ENCODE measurements at regions not wholly inside any gene's neighbourhood (a gene's known extent, or its start where the extent isn't known, plus 50 kb on each side); places are given as distances from the start of the nearest gene placed in this dataset.

DNA sequence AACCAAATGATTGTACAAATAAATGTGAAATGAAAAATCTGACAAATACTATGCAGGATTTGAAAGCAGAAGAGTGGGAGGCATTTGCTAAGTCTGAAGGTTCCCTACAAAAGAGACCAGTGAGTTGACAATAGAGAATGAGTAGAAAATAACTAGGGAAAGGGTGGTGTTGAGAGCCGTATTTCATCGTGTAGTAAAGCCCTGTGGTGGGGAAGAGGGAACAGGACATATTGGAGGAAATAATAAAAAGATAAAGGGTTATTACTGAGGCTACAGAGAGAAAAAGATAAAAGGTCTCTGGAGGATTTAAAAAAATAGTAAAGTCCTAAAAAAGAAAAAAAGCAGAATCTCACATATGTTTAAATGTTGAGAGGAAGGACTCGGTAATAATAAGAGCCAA, 268.8 kb downstream of the DUSP6 start:
- no peak for TF ChIP-seq ZNF274 (IDR thresholded peaks at IDR 0.05; ENCODE audit: low read depth, low read length)

DNA sequence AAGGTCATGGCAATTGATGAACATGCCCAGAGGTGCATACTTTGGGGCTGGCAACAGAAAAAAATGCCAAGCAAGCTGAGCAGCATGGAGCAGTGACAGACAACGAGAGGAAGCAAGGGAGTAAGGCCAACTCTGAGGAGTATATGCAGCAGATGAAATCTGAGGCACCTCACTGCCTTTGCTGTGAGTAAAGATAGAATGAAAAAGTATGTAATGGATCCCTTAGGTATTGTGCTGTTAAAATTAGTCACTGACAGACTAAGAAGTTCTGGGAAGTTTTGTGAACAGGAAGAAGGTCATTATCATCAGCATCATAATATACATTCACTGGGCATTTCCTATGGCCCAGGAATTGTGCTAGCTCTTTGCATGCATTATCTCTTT, 269.9 kb downstream of the DUSP6 start:
- no peak for TF ChIP-seq ZNF274 (IDR thresholded peaks at IDR 0.05; ENCODE audit: low read depth, low read length)
- H3K4me3 ChIP-seq (ENCODE audit: low read length) = no peak overlapping the region

More for the DNA sequence above, 268.8 kb downstream of the DUSP6 start:
- no peak overlapping the region for H3K4me3 ChIP-seq (ENCODE audit: low read length)

DNA sequence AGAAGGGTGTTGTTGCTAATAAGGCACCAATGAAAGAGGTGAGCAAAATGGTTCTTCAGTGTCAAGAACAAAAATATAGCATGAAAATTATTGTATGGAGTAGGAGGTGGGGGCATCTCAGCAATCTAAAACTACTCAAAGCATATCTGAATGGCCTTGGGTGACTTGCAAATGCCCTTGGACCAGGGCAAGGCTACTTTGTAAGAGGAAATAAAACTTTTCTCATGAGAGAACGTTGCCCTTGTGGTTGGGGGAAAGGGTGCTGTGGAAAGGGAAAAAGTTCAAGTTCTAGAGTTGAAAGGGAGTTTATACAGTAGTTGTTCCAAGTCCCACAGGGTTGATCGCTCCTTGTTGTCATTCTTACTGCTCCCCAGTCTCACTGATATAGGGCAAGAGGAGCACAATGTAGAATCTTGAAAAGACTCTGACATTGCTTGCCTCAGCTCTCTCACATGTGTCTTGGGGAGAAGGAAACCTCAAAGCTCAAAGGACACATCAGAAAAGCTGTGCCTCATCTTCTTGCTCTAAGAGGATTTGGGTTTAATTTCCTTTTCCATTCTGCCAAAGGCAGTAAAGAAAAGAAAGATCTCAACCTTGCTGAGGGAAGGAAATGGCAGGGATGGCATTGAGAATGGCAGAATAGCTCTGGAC, 270.5 kb downstream of the DUSP6 start:
- H3K4me3 ChIP-seq (ENCODE audit: low read length) = no peak overlapping the region
- TF ChIP-seq ZNF274 (IDR thresholded peaks at IDR 0.05; ENCODE audit: low read depth, low read length) = no peak

DNA sequence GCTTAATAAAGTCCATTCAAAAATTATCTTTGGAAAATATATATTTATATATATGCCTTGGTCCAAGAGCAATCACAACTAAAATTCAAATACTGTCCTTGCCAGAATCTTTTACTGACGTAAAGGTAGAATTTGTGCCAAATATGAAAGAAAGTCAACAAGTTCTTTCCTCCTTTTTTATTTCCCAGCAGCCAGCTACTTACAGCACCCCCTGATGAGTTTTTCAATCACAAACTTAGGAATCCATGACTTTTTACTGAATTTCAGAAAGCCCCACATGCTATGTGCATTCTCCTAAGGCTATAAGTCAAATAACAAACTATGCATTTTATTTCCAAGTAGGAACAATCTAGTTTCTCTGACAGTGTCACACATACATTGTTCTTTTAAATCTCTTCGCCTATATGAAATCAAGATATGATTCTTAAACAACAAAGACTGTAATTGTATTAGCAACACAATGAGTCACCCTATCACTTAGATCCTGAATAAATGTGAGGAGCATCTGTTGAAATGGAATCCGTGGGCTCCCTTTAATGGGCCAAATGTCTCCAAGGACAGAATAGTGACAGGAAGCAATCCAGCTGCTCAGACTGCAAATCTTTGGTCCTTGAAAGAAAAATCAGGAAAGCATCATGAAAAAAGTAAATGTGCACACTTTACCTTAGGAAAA, 271.4 kb downstream of the DUSP6 start:
- no peak overlapping the region for H3K4me3 ChIP-seq (ENCODE audit: low read length)
- no peak for TF ChIP-seq ZNF274 (IDR thresholded peaks at IDR 0.05; ENCODE audit: low read depth, low read length)

DNA sequence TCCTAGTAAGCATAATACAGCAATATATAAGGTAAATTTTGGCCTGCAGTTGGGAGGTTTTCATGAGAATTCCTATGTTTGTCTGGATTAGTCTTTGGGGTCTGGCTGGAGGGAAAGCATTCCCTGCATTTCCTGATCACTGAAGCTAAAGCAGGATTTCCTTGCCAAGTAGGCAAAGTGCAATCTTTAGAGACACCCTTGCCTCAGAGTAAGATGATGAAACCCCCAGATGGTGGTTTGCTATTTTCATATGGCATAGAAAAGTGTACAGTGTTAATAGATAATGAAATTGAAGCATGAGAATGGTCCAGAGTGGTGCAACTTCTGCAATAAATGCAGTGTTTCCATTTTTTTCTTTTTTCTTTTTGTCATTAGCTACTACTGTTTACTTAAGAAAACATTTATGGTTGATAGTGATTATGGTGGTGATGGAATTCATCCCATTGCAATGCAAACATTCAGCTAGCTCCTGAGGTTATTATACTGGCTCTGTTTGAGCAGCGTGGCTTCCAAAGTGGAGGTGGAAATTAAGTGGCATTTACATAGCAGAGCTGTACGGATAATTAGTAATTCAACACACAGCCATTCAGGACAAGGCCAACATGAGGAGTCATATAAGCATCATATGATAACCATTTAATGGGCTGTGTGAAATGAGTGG, 276.3 kb downstream of the DUSP6 start:
- TF ChIP-seq ZNF274 (IDR thresholded peaks at IDR 0.05; ENCODE audit: low read depth, low read length) = no peak
- no peak overlapping the region for H3K4me3 ChIP-seq (ENCODE audit: low read length)

DNA sequence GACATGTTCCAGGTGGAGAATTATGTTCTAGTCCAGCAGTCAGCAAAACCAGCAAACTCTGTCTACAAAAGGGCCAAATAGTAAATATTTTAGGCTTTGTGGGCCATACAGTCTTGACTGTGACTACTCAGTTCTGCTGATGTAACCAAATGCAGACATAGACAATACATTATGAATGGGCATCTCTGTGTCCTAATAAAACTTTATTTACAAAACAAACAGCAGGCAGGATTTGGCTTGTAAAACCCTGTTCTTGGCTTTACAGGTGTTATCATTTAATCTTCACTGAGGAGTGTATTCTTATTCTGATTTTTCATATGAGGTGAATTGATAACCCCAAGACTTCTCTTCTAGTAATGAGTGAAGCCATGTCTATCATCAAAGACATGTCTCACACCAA, 278.6 kb downstream of the DUSP6 start:
- no peak for TF ChIP-seq ZNF274 (IDR thresholded peaks at IDR 0.05; ENCODE audit: low read depth, low read length)
- H3K4me3 ChIP-seq (ENCODE audit: low read length) = no peak overlapping the region

DNA sequence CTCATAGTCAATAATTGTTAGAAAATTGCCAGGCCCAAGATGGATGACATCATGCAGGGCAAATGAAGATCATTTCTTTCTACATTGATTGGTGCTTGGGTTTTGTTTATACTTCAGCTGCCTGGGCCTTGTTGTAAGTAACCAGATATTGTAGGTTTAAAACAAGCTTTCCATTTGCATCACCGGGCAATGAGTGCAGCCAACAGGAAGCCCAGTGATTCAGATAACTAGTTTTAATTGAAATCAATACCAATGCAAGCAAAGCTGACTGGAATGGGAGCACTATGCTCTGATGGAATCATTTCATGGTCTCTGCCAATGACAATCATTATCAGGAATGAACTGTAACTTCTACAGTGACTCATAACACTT, 279.3 kb downstream of the DUSP6 start:
- TF ChIP-seq ZNF274 (IDR thresholded peaks at IDR 0.05; ENCODE audit: low read depth, low read length) = no peak
- H3K4me3 ChIP-seq (ENCODE audit: low read length) = no peak overlapping the region

DNA sequence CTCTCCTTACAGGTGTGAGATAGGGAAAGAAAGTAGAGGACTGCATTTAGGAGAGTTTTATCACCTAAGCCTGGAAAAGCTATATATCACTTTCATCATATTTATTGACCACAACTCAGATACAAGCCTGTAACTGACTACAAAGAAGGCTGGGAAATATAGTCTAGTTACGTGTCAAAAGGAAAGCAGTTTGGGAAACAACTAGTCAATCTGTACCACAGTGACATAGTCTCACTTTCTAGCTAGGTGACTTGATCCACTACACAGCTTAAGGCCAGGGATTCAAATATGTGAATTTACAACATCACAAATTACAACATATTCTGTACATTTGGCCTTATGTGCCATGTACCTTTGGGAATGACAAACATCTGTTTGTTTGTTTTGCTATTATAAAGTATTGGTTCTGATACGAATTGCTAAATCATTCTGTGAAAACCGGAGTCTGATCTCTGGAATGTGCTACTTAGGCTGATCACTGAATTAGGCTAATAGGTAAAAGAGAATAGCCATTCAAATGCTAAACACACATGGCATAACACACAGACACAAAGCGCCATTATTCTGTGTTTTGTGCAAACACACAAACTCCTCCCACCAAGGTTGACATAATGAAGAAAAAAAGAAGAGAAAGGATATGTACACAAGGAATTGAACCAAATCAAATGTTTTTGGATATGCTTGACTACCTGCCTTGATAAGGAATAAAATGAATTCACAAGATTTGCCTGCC, 279.8 kb downstream of the DUSP6 start:
- H3K4me3 ChIP-seq (ENCODE audit: low read length) = no peak overlapping the region
- TF ChIP-seq ZNF274 (IDR thresholded peaks at IDR 0.05; ENCODE audit: low read depth, low read length) = no peak

DNA sequence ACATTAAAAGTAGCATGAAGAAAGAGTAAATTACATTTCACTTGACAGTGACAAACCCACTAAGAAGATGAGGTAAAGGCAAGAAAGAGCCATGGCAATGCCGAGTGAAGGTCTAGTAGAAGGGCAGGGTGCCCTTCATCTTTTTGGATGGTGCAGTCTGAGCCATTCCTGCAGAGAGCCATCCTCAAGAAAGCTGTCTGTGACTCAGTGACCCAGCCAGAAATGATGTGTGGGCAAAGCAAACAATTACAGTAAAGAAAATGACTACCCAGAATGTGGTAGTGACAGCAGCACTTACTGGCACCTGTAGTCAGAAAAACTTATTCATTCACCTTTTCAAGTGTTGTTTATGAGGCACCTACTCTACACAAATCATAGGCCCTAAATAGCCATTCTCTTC, 281.7 kb downstream of the DUSP6 start:
- TF ChIP-seq ZNF274 (IDR thresholded peaks at IDR 0.05; ENCODE audit: low read depth, low read length) = no peak
- H3K4me3 ChIP-seq (ENCODE audit: low read length) = no peak overlapping the region

DNA sequence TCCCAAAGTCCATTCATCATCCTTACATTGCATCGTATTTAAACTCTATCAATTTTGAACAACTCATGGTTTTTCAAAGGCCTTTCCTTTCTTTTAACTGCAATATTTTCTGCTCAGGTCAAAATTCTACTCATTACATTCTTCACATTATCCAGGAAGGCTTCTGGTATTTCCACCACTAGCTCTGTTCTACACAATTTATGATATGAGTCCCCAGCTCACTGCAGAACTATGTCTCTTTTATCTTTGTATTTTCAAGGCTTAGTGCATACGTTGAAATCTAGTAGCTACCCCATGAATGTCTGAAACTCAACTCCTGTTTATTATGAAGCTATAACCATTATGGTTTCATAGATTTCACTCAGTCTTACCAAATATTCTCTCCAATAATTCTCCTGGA, 282.9 kb downstream of the DUSP6 start:
- no peak overlapping the region for H3K4me3 ChIP-seq (ENCODE audit: low read length)
- TF ChIP-seq ZNF274 (IDR thresholded peaks at IDR 0.05; ENCODE audit: low read depth, low read length) = no peak

DNA sequence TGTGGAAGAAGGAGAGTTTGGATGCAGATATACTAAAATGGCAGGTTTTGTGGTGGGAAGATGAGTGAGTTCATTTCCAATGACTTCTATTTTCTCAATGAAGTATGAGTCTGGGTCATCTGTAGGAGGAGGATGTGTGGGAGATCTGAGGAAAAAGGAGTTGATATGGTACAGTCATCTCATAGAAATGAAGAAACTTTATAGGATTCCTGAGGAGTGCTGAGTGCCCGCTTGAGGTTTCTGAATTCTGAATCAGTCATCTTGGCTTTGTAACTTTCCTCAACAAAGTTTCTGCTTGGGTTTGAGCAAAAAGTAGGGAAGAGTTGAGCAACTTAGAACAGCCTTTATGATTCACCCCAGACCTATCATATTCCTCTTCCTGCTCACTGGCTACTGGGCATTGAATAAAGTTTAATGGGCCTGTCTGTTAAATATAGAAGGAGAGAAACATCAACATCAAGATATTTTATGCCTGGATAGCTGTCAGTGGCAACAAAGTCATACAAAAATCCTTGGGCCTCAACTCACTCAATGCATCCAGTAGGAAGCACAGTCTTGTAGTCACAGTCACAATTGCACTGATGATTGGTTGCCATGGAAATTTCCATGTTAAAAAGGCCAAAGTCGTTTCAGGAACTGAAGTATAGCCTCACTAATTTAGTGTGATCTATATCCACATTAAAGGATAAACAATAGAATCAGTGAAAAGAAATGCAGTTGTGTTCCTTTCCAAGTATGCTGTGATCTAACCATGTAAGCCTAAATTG, 284.7 kb downstream of the DUSP6 start:
- H3K4me3 ChIP-seq (ENCODE audit: low read length) = no peak overlapping the region
- TF ChIP-seq ZNF274 (IDR thresholded peaks at IDR 0.05; ENCODE audit: low read depth, low read length) = no peak

DNA sequence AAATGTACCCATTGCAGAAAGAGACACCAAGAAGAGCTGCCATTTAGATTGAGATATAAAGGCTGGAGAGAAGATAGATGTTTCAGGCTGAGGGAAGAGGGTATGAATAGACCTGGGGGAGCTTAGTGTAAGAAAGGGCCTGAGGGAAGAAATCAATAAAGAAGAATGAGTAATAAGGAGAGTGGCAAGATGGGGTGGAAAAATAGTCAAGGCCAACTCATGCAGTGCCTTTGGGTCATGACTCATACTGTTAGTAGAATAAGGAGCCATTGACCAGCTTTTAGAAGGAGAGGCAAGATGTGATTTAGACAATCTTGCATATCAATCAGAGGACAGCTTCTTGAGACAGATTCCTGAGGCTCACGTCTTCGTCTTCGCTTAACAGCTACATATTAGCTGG, 287.5 kb downstream of the DUSP6 start:
- H3K4me3 ChIP-seq (ENCODE audit: low read length) = no peak overlapping the region
- no peak for TF ChIP-seq ZNF274 (IDR thresholded peaks at IDR 0.05; ENCODE audit: low read depth, low read length)

DNA sequence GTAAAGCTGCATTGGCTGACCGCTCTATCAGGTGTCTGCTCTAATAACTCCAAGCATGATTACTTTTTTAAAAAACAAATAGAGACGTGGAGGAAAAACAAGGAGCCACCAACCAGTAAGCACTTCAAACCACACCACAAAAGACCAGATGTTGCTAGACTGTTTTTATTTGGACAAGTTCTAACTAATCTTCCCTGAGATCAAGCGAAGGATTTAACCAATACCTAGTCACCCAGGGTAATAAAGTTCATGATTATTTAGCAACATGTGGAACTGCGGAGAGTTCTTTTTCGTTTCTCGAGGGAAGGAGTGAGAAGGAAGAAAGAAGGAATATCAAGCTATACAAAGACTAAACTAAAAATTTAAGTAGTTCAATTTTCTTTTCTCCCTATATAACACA, 288.1 kb downstream of the DUSP6 start:
- no peak for TF ChIP-seq ZNF274 (IDR thresholded peaks at IDR 0.05; ENCODE audit: low read depth, low read length)
- H3K4me3 ChIP-seq (ENCODE audit: low read length) = no peak overlapping the region

DNA sequence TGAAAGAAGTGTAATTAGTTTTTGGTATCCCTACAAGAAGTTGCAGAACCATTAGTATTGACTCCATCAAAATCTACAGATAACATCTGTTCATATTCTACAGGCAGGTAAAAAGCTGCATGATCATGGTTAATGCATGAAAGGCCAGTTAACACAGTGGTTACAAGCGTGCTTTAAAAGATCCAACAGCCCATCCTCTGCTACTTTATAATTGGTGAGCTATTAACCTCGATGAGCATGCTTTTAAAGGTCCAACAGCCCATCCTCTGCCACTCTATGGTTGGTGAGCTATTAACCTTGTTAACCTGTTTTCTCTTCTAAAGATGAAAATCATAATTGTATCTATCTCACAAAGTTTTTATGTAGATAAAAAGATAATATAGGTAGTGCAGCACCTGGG, 289.3 kb downstream of the DUSP6 start:
- TF ChIP-seq ZNF274 (IDR thresholded peaks at IDR 0.05; ENCODE audit: low read depth, low read length) = no peak

More for the DNA sequence above, 289.3 kb downstream of the DUSP6 start:
- H3K4me3 ChIP-seq (ENCODE audit: low read length) = no peak overlapping the region

All from GM08714 (cell line).